OCI-LY7 (cell line): ENCODE measurements at regions not wholly inside any gene's neighbourhood (a gene's known extent, or its start where the extent isn't known, plus 50 kb on each side); places are given as distances from the start of the nearest gene placed in this dataset.

Source experiments
- BruUV-seq: library from RNA; stranded (reverse); fragments of 400-500 nt; replicated peaks from 2 replicates; lab custom pipeline; 2021; lab: Mats Ljungman, UMichigan
- CTCF ChIA-PET: fragments of 300-600 bp; sonication (Branson Sonifier 250); formaldehyde crosslinking; loops from one replicate; lab custom pipeline; 2022; ENCODE audit warnings: antibody characterized with exemption; ENCODE audit not compliant: unreplicated experiment; lab: Charles Lee
- POLR2A ChIA-PET: fragments of 300-600 bp; sonication (Branson Sonifier 250); formaldehyde crosslinking; loops from one replicate; lab custom pipeline; 2022; ENCODE audit warnings: antibody characterized with exemption; lab: Charles Lee
- DNase-seq: peaks from one replicate; pipeline ENCODE4 v3.0.0-alpha.2; 2015; ENCODE audit warnings: low spot score
- H2AFZ ChIP-seq: fragments of 200-600 bp; sonication (generic), shearing (Covaris generic); 2 replicates; pipeline ENCODE4 v1.6.1; 2014; ENCODE audit warnings: mild to moderate bottlenecking, antibody characterized with exemption, low read length, moderate library complexity
- H3K27ac ChIP-seq: fragments of 200-600 bp; sonication (generic); 2 replicates; pipeline ENCODE4 v1.5.1; 2014; ENCODE audit warnings: mixed run types, low read depth, mild to moderate bottlenecking, moderate library complexity, low read length, inconsistent platforms; ENCODE audit not compliant: poor library complexity, severe bottlenecking
- H3K36me3 ChIP-seq: fragments of 200-600 bp; sonication (generic); 2 replicates; pipeline ENCODE4 v1.6.1; 2014; ENCODE audit warnings: mild to moderate bottlenecking, antibody characterized with exemption, low read length, moderate library complexity, mixed read lengths; ENCODE audit not compliant: insufficient read depth
- H3K4me1 ChIP-seq: fragments of 200-600 bp; sonication (generic); 2 replicates; pipeline ENCODE4 v1.5.1; 2014; ENCODE audit warnings: mild to moderate bottlenecking, low read length; ENCODE audit not compliant: insufficient read depth, poor library complexity, severe bottlenecking
- H3K4me2 ChIP-seq: fragments of 200-600 bp; sonication (generic); 2 replicates; pipeline ENCODE4 v1.6.1; 2014; ENCODE audit warnings: mild to moderate bottlenecking, low read length
- H3K4me3 ChIP-seq: fragments of 200-600 bp; sonication (generic); 2 replicates; pipeline ENCODE4 v1.5.1; 2014; ENCODE audit warnings: mild to moderate bottlenecking, low read depth, low read length; ENCODE audit not compliant: poor library complexity, severe bottlenecking
- H3K79me2 ChIP-seq: fragments of 200-600 bp; sonication (generic); 2 replicates; pipeline ENCODE4 v1.6.1; 2016; ENCODE audit warnings: low read depth, mild to moderate bottlenecking, low read length, moderate library complexity, mixed read lengths; ENCODE audit not compliant: insufficient read depth
- H3K9me2 ChIP-seq: fragments of 200-600 bp; sonication (generic); 2 replicates; pipeline ENCODE4 v1.6.1; 2016; ENCODE audit warnings: mild to moderate bottlenecking, low read length, mixed read lengths; ENCODE audit not compliant: insufficient read depth
- H3K9me3 ChIP-seq: fragments of 200-600 bp; sonication (generic); 2 replicates; pipeline ENCODE4 v1.6.1; 2014; ENCODE audit warnings: mild to moderate bottlenecking, mixed run types, low read length, mixed read lengths
- H4K20me1 ChIP-seq: fragments of 200-600 bp; sonication (generic); 2 replicates; pipeline ENCODE4 v1.6.1; 2014; ENCODE audit warnings: mild to moderate bottlenecking, antibody characterized with exemption, low read length, moderate library complexity, mixed read lengths; ENCODE audit not compliant: insufficient read depth
- EZH2phosphoT487 ChIP-seq: fragments of 200-600 bp; sonication (generic); IDR thresholded peaks from 2 replicates; pipeline ENCODE4 v1.6.1; 2018; ENCODE audit warnings: low read depth, borderline replicate concordance, mild to moderate bottlenecking, mixed run types, antibody characterized with exemption, low read length, moderate library complexity, mixed read lengths
- intact Hi-C: fragments of 100-400 bp; cut with micrococcal nuclease; formaldehyde crosslinking; loops from one replicate; pipeline ENCODE4 v1.10.0; 2022; ENCODE audit not compliant: unreplicated experiment
- TF ChIP-seq, protein P1 (sequence below): fragments of 200-600 bp; sonication (generic); conservative IDR thresholded peaks from 2 replicates; pipeline ENCODE4 v1.5.1; 2014; ENCODE audit warnings: mild to moderate bottlenecking, antibody characterized with exemption, low read length, moderate library complexity, mixed read lengths

DNA sequence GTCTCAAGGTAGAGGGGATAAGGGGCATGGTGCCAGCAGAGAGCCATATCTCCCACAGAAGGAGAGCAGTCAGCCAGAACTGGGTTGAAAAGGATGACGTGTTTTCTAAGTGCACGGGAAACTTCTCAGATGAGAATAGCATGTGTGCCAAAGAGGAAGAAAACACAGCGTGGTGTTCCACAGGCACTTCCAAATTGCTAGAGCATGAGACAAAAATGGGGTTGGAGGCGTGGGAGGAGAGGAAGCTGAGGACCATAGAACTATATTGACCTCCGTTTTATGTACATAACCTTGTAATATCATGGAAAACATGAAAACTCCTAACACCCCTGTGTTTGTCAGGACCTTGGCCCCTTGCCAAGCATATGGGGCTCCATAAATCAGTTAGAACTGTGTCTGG is 682.7 kb upstream of the RAB6C start:
- Histone ChIP-seq H3K4me2 (no peak overlapping the region), H3K9me2 (no peaks in the 10 kb centered on the region), H4K20me1 (no peaks in the 10 kb centered on the region), H3K9me3 (no peaks in the 10 kb centered on the region), H3K4me1 (no peaks in the 10 kb centered on the region), H3K36me3 (no peaks in the 10 kb centered on the region), H3K4me3 (no peak overlapping the region), H3K27ac (no peak overlapping the region), H3K79me2 (no peaks in the 10 kb centered on the region), H2AFZ (no peak overlapping the region)
- intact Hi-C loops, result no loop called here
- ChIA-PET POLR2A (no interaction called here), CTCF (no interaction called here)
- no peak for DNase-seq
- BruUV-seq, result no TSS peak
- TF ChIP-seq EZH2phosphoT487, result no peak

DNA sequence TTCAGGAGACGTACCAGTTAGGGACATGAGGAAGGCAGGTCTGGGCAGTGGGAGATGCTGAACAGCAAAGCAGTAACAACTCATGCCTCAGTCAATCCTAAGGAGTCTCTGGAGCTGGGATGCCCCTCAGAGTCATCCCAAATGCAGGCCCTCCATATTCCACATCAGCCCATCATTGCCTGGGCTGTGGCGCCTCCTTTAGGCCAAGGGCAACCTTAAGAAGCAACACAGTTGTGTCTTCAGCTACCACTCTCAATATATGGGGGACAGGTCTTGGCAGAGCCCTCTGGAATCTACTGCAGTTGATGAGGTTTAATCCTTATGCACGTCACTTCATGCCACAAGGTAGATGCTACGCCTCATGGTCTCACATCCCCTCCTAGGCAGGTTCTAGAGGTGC is 682.0 kb upstream of the RAB6C start:
- no peaks in the 10 kb centered on the region for H3K9me2 ChIP-seq
- no peaks in the 10 kb centered on the region for H3K79me2 ChIP-seq
- BruUV-seq, result no TSS peak
- intact Hi-C loops, result no loop called here
- CTCF ChIA-PET, result no interaction called here
- no peaks in the 10 kb centered on the region for H3K9me3 ChIP-seq
- H3K4me3 ChIP-seq, result no peak overlapping the region
- POLR2A ChIA-PET, result no interaction called here
- H2AFZ ChIP-seq, result no peak overlapping the region
- H3K27ac ChIP-seq, result no peak overlapping the region
- TF ChIP-seq EZH2phosphoT487, result no peak
- TF ChIP-seq, protein P1, sequence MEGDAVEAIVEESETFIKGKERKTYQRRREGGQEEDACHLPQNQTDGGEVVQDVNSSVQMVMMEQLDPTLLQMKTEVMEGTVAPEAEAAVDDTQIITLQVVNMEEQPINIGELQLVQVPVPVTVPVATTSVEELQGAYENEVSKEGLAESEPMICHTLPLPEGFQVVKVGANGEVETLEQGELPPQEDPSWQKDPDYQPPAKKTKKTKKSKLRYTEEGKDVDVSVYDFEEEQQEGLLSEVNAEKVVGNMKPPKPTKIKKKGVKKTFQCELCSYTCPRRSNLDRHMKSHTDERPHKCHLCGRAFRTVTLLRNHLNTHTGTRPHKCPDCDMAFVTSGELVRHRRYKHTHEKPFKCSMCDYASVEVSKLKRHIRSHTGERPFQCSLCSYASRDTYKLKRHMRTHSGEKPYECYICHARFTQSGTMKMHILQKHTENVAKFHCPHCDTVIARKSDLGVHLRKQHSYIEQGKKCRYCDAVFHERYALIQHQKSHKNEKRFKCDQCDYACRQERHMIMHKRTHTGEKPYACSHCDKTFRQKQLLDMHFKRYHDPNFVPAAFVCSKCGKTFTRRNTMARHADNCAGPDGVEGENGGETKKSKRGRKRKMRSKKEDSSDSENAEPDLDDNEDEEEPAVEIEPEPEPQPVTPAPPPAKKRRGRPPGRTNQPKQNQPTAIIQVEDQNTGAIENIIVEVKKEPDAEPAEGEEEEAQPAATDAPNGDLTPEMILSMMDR, result 0 out of 2 replicates have a peak, but pooled peaks have one; percentile 26
- H3K4me1 ChIP-seq, result no peaks in the 10 kb centered on the region
- H3K4me2 ChIP-seq, result no peak overlapping the region
- no peaks in the 10 kb centered on the region for H3K36me3 ChIP-seq
- H4K20me1 ChIP-seq, result no peaks in the 10 kb centered on the region
- DNase-seq, result no peak

DNA sequence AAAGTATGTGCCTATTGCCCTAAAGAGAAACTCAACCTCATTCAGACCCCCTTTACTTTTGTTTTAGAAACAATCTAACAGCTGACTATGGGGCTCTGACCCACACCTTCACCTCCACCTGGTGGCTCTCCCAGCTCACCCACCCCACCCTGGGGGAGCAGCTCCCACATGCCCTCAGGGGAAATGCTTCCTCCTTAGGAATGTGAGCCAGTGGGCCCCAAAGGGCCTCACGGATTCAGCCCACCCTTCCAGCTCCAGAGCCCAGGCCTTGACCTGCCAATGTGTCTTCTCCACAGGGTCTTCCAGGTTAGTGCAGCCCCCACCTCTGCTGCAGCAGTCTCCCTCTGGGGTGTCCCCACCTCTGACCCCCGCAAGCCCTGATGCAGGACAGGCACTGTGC is 680.1 kb upstream of the RAB6C start:
- Histone ChIP-seq H3K27ac (no peak overlapping the region), H3K79me2 (no peaks in the 10 kb centered on the region), H3K9me3 (no peaks in the 10 kb centered on the region), H3K9me2 (no peaks in the 10 kb centered on the region), H3K36me3 (no peaks in the 10 kb centered on the region), H3K4me3 (no peak overlapping the region), H3K4me1 (no peaks in the 10 kb centered on the region), H3K4me2 (no peak overlapping the region), H4K20me1 (no peaks in the 10 kb centered on the region), H2AFZ (no peak overlapping the region)
- BruUV-seq, result no TSS peak
- POLR2A ChIA-PET, result interaction anchor here (0.6 kb wide), 1 partner anchor 31 kb away, joined by 3 read pairs; no protein-coding TSS in a partner anchor
- intact Hi-C loops, result no loop called here
- DNase-seq, result no peak
- CTCF ChIA-PET, result no interaction called here
- TF ChIP-seq, protein P1, result no peak
- no peak for TF ChIP-seq EZH2phosphoT487
